Keratinocyte (primary cell): ENCODE measurements at regions not wholly inside any gene's neighbourhood (a gene's known extent, or its start where the extent isn't known, plus 50 kb on each side); places are given as distances from the start of the nearest gene placed in this dataset.

Experiments used
- DNase-seq: peaks from one replicate; pipeline ENCODE4 v3.0.0-alpha.2; 2011; ENCODE audit warnings: low read depth, missing footprints, low spot score
- FAIRE-seq: peaks from 2 replicates; lab custom pipeline; 2011; peaks lifted over from hg19 to GRCh38; lab: Jason Lieb, UNC
- H2AFZ ChIP-seq: 2 replicates; pipeline ENCODE4 v1.6.0; 2012; ENCODE audit warnings: low read length, control low read depth, inconsistent platforms; ENCODE audit not compliant: control insufficient read depth
- H3K27ac ChIP-seq: 2 replicates; pipeline ENCODE4 v1.5.1; 2011; ENCODE audit warnings: low read length; ENCODE audit not compliant: control insufficient read depth, insufficient read depth
- H3K27me3 ChIP-seq: 3 replicates; pipeline ENCODE4 v1.6.0; 2011; ENCODE audit warnings: low read length; ENCODE audit not compliant: control insufficient read depth, insufficient read depth; ENCODE audit errors: extremely low read depth
- H3K36me3 ChIP-seq, 2 experiments: 2 replicates in 1 of 2; 3 replicates in 1 of 2; pipeline ENCODE4 v1.5.1; 2011; ENCODE audit warnings: low read length in 2 of 2, mild to moderate bottlenecking in 1 of 2; ENCODE audit not compliant: control insufficient read depth in 2 of 2, insufficient read depth in 2 of 2; ENCODE audit errors: extremely low read depth in 1 of 2
- H3K4me1 ChIP-seq: 3 replicates; pipeline ENCODE4 v1.5.1; 2011; ENCODE audit warnings: low read length; ENCODE audit not compliant: control insufficient read depth, insufficient read depth; ENCODE audit errors: extremely low read depth
- H3K4me2 ChIP-seq: 3 replicates; pipeline ENCODE4 v1.6.0; 2011; ENCODE audit warnings: low read depth, low read length; ENCODE audit not compliant: control insufficient read depth, insufficient read depth; ENCODE audit errors: extremely low read depth
- H3K4me3 ChIP-seq, 3 experiments: fragments of 200-600 bp in 1 of 3; sonication (generic) in 1 of 3; 2 replicates in 2 of 3; 3 replicates in 1 of 3; pipeline ENCODE4 v1.5.1; 2011 to 2016; ENCODE audit warnings: low read length in 3 of 3, mild to moderate bottlenecking in 3 of 3, control low read depth in 2 of 3, inconsistent platforms in 1 of 3, low read depth in 1 of 3, mixed read lengths in 1 of 3, mixed run types in 1 of 3, moderate library complexity in 1 of 3; ENCODE audit not compliant: control insufficient read depth in 2 of 3, insufficient read depth in 2 of 3; ENCODE audit errors: extremely low read depth in 1 of 3
- H3K79me2 ChIP-seq: 2 replicates; pipeline ENCODE4 v1.6.0; 2012; ENCODE audit warnings: low read length; ENCODE audit not compliant: control insufficient read depth, insufficient read depth
- H3K9ac ChIP-seq: 3 replicates; pipeline ENCODE4 v1.6.0; 2011; ENCODE audit warnings: low read length; ENCODE audit not compliant: control insufficient read depth, insufficient read depth; ENCODE audit errors: extremely low read depth
- H3K9me1 ChIP-seq: 3 replicates; pipeline ENCODE4 v1.6.0; 2011; ENCODE audit warnings: low read length; ENCODE audit not compliant: control insufficient read depth, insufficient read depth; ENCODE audit errors: extremely low read depth
- H3K9me3 ChIP-seq: 2 replicates; pipeline ENCODE4 v1.5.1; 2012; ENCODE audit warnings: low read depth, low read length; ENCODE audit not compliant: control insufficient read depth
- H4K20me1 ChIP-seq: 3 replicates; pipeline ENCODE4 v1.6.0; 2011; ENCODE audit warnings: low read length; ENCODE audit not compliant: control insufficient read depth, insufficient read depth; ENCODE audit errors: extremely low read depth
- EZH2 ChIP-seq: IDR thresholded peaks from one replicate; pipeline ENCODE4 v1.6.1; 2012; ENCODE audit warnings: inconsistent platforms, mild to moderate bottlenecking, low read length, moderate library complexity
- dilution Hi-C: fragments of 300-500 bp; cut with MboI; formaldehyde crosslinking; loops from one replicate; pipeline ENCODE4 v1.7.0; 2020; ENCODE audit warnings: low sequenced_read_pairs; ENCODE audit not compliant: extremely low pct_ligation_motif_present
- TF ChIP-seq, protein P1 (sequence below), 3 experiments: IDR thresholded peaks in 1 of 3; conservative IDR thresholded peaks in 1 of 3; optimal IDR thresholded peaks in 1 of 3; 2 replicates in 2 of 3; 3 replicates in 1 of 3; pipeline versions ENCODE3 to v1.5.1; 2011; ENCODE audit warnings: low read length in 3 of 3, mild to moderate bottlenecking in 3 of 3, moderate library complexity in 2 of 3, control low read depth in 1 of 3, inconsistent platforms in 1 of 3; ENCODE audit not compliant: insufficient read depth in 2 of 3; ENCODE audit errors: extremely low read depth in 1 of 3

GRCh38 chr7:156032973-156033372 lies 220.7 kb upstream of the SHH start:
- FAIRE-seq (no peak), DNase-seq (no peak)
- no peak for TF ChIP-seq EZH2
- TF ChIP-seq, protein P1, sequence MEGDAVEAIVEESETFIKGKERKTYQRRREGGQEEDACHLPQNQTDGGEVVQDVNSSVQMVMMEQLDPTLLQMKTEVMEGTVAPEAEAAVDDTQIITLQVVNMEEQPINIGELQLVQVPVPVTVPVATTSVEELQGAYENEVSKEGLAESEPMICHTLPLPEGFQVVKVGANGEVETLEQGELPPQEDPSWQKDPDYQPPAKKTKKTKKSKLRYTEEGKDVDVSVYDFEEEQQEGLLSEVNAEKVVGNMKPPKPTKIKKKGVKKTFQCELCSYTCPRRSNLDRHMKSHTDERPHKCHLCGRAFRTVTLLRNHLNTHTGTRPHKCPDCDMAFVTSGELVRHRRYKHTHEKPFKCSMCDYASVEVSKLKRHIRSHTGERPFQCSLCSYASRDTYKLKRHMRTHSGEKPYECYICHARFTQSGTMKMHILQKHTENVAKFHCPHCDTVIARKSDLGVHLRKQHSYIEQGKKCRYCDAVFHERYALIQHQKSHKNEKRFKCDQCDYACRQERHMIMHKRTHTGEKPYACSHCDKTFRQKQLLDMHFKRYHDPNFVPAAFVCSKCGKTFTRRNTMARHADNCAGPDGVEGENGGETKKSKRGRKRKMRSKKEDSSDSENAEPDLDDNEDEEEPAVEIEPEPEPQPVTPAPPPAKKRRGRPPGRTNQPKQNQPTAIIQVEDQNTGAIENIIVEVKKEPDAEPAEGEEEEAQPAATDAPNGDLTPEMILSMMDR (optimal IDR thresholded peaks at IDR 0.05 in 1 of 3, IDR thresholded peaks at IDR 0.05 in 1 of 3, conservative IDR thresholded peaks at IDR 0.05 in 1 of 3; ENCODE audit: extremely low read depth in 1 of 3, insufficient read depth in 2 of 3, low read length in 3 of 3), result no peak
- Histone ChIP-seq H3K9me3 (peaks cover 5% of the 10 kb centered on the region), H3K36me3 (no peaks in the 10 kb centered on the region), H2AFZ (no peak overlapping the region), H4K20me1 (no peaks in the 10 kb centered on the region), H3K4me1 (no peaks in the 10 kb centered on the region), H3K27me3 (no peaks in the 10 kb centered on the region), H3K9ac (no peak overlapping the region), H3K9me1 (no peaks in the 10 kb centered on the region), H3K4me3 (no peak overlapping the region), H3K27ac (no peak overlapping the region), H3K79me2 (no peaks in the 10 kb centered on the region), H3K4me2 (no peak overlapping the region)
- dilution Hi-C loops, result no loop called here

DNA sequence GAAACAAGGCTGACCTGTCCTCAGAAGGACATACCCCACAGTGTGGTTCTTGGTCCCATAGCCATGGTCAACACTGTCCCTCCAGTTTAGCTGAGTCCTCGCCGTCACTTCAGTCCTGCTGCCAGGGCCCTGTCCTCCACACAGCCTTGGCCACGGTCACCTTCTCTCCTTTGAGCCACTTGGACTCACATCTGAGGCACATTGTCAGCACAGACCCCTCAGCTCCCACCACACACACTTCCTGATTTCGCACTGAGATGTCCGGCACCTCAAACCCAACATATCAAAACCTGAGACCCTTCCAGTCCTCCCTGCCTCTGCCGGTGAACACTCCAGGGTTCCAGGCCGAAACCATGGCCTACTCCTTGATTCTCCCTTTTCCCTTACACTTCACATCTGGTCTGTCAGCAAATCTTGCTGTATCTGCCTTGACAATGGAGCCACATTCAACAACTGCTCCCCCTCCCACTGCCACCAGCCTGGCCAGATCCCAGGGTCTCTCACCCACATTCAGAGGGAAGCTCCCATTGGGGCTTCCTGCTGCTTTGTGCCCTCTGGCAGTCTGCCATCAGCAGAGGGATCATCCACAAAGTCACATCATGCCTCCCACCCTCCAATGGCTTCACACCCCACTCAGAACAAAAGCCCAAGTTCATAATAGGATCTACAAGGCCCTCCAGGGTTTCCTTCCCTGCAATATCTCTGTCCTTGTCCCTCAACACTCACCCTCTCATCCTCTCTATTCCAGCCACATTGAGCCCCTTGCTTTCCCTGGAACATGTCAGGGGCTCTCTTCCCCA lies 219.6 kb upstream of the SHH start:
- H3K9ac ChIP-seq, result no peak overlapping the region
- dilution Hi-C loops, result no loop called here
- H3K79me2 ChIP-seq, result no peaks in the 10 kb centered on the region
- FAIRE-seq, result no peak
- no peak for TF ChIP-seq EZH2
- TF ChIP-seq, protein P1 (optimal IDR thresholded peaks at IDR 0.05 in 1 of 3, IDR thresholded peaks at IDR 0.05 in 1 of 3, conservative IDR thresholded peaks at IDR 0.05 in 1 of 3; ENCODE audit: extremely low read depth in 1 of 3, insufficient read depth in 2 of 3, low read length in 3 of 3), result no peak
- no peaks in the 10 kb centered on the region for H3K27me3 ChIP-seq
- H3K9me1 ChIP-seq, result no peaks in the 10 kb centered on the region
- H3K27ac ChIP-seq, result no peak overlapping the region
- no peak overlapping the region for H3K4me2 ChIP-seq
- no peak for DNase-seq
- peaks cover 5% of the 10 kb centered on the region for H3K9me3 ChIP-seq
- H3K4me3 ChIP-seq, result no peak overlapping the region
- no peaks in the 10 kb centered on the region for H4K20me1 ChIP-seq
- no peaks in the 10 kb centered on the region for H3K36me3 ChIP-seq
- no peaks in the 10 kb centered on the region for H3K4me1 ChIP-seq
- no peak overlapping the region for H2AFZ ChIP-seq
